NB4 (cell line): ENCODE measurements at regions not wholly inside any gene's neighbourhood (a gene's known extent, or its start where the extent isn't known, plus 50 kb on each side); places are given as distances from the start of the nearest gene placed in this dataset.

ENCODE experiments used
- CTCF ChIP-seq: IDR thresholded peaks from one replicate; pipeline ENCODE4 v1.5.1; 2012; ENCODE audit warnings: low read depth, low read length
- POLR2A ChIP-seq: IDR thresholded peaks from 2 replicates; pipeline ENCODE4 v1.6.1; 2011; ENCODE audit warnings: mild to moderate bottlenecking; ENCODE audit not compliant: insufficient read length; ENCODE audit errors: extremely low read depth

GRCh38 chr15:69860921-69861320 lies 236.8 kb downstream of the TLE3 start:
- TF ChIP-seq CTCF, result no peak
- no peak for TF ChIP-seq POLR2A
